A673 (cell line): ENCODE measurements at regions not wholly inside any gene's neighbourhood (a gene's known extent, or its start where the extent isn't known, plus 50 kb on each side); places are given as distances from the start of the nearest gene placed in this dataset.

Experiments used
- BruUV-seq: library from RNA; stranded (reverse); fragments of 400-500 nt; replicated peaks from 2 replicates; lab custom pipeline; 2021; lab: Mats Ljungman, UMichigan
- CTCF ChIA-PET: fragments of 300-600 bp; sonication (Branson Sonifier 250); formaldehyde crosslinking; loops from one replicate; lab custom pipeline; 2022; ENCODE audit warnings: antibody characterized with exemption; lab: Charles Lee
- POLR2A ChIA-PET: fragments of 300-600 bp; sonication (Branson Sonifier 250); formaldehyde crosslinking; loops from one replicate; lab custom pipeline; 2022; ENCODE audit warnings: antibody characterized with exemption; ENCODE audit not compliant: low non-redundant PET; lab: Charles Lee
- DNase-seq: peaks from one replicate; pipeline ENCODE4 v3.0.0-alpha.2; 2015; ENCODE audit warnings: low spot score
- H3K27ac ChIP-seq: fragments of 200-600 bp; sonication (generic); 2 replicates; pipeline ENCODE4 v1.5.1; 2016; ENCODE audit warnings: mixed run types, low read depth, mild to moderate bottlenecking, mixed read lengths, antibody characterized with exemption, low read length; ENCODE audit not compliant: poor library complexity, severe bottlenecking
- H3K27me3 ChIP-seq: fragments of 200-600 bp; sonication (generic); replicated peaks from 2 replicates; pipeline ENCODE4 v1.6.1; 2017; ENCODE audit warnings: mixed run types, low read depth, mild to moderate bottlenecking, mixed read lengths, antibody characterized with exemption, low read length; ENCODE audit not compliant: insufficient read depth, poor library complexity
- H3K36me3 ChIP-seq: fragments of 200-600 bp; sonication (generic); 2 replicates; pipeline ENCODE4 v1.6.1; 2016; ENCODE audit warnings: mixed run types, mild to moderate bottlenecking, mixed read lengths, antibody characterized with exemption, low read length; ENCODE audit not compliant: insufficient read depth, poor library complexity, severe bottlenecking
- H3K4me1 ChIP-seq: fragments of 200-600 bp; sonication (generic); 2 replicates; pipeline ENCODE4 v1.6.1; 2017; ENCODE audit warnings: mixed run types, mild to moderate bottlenecking, mixed read lengths, antibody characterized with exemption, low read length; ENCODE audit not compliant: insufficient read depth, poor library complexity, severe bottlenecking
- H3K4me3 ChIP-seq: fragments of 200-600 bp; sonication (generic); 2 replicates; pipeline ENCODE4 v1.5.1; 2016; ENCODE audit warnings: low read depth, mixed run types, mild to moderate bottlenecking, mixed read lengths, low read length; ENCODE audit not compliant: poor library complexity, severe bottlenecking
- H3K9me3 ChIP-seq: fragments of 200-600 bp; sonication (generic); 2 replicates; pipeline ENCODE4 v1.6.1; 2016; ENCODE audit warnings: mixed run types, low read depth, mild to moderate bottlenecking, mixed read lengths, antibody characterized with exemption, low read length; ENCODE audit not compliant: poor library complexity, severe bottlenecking
- CTCF ChIP-seq: fragments of 300-800, 200-600 bp; sonication (generic); conservative IDR thresholded peaks from 2 replicates; pipeline ENCODE4 v1.5.1; 2017; ENCODE audit warnings: low read depth, mild to moderate bottlenecking, antibody characterized with exemption, low read length, moderate library complexity, mixed read lengths
- EZH2 ChIP-seq: fragments of 200-600 bp; sonication (generic); IDR thresholded peaks from 2 replicates; pipeline ENCODE4 v1.6.1; 2017; ENCODE audit warnings: borderline replicate concordance, low read depth, mild to moderate bottlenecking, mixed read lengths, antibody characterized with exemption, low read length; ENCODE audit not compliant: poor library complexity, severe bottlenecking
- intact Hi-C: fragments of 100-400 bp; cut with micrococcal nuclease; formaldehyde crosslinking; loops from one replicate; pipeline ENCODE4 v1.10.0; 2022; ENCODE audit not compliant: unreplicated experiment

- BruUV-seq, result no TSS peak
- ChIA-PET CTCF (no interaction called here), POLR2A (no interaction called here)
- Histone ChIP-seq H3K27ac (no peak overlapping the region), H3K4me1 (no peaks in the 10 kb centered on the region), H3K36me3 (no peaks in the 10 kb centered on the region), H3K9me3 (no peaks in the 10 kb centered on the region), H3K27me3 (no peaks in the 10 kb centered on the region), H3K4me3 (no peak overlapping the region)
- DNase-seq, result no peak
- TF ChIP-seq EZH2, result no peak
- TF ChIP-seq CTCF, result no peak
- intact Hi-C loops, result loop anchor here (5.0 kb wide), 1 partner anchor 381 kb away; no protein-coding TSS in a partner anchor
Observed at GRCh38 chr3:117443014-117443413, 733.4 kb downstream of the TUSC7 start.

DNA sequence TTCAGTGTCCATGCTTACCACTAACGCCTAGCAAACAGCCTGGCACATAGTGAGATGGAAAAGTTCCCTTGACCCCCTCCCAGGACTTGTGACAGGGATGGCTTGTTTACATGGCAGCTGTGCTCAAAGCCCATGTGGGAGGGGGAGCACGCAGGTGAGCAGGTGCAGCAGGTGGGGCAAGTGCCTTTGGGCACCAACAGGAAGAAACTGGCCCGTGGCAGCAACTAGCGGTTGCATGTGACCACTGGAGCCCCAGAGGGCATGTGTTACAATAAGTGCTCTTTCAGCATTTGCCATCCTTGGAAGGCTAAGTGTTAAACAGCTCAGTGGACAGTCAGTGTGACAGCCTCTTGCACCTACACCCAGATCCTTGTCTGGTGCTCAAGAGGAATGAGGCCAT lies 734.6 kb downstream of the TUSC7 start:
- BruUV-seq, result no TSS peak
- no peak for DNase-seq
- Histone ChIP-seq H3K36me3 (no peaks in the 10 kb centered on the region), H3K27ac (no peak overlapping the region), H3K4me3 (no peak overlapping the region), H3K9me3 (no peaks in the 10 kb centered on the region), H3K27me3 (no peaks in the 10 kb centered on the region), H3K4me1 (no peaks in the 10 kb centered on the region)
- ChIA-PET CTCF (no interaction called here), POLR2A (no interaction called here)
- TF ChIP-seq EZH2 (no peak), CTCF (no peak)
- intact Hi-C loops, result loop anchor here (5.0 kb wide), 1 partner anchor 382 kb away; no protein-coding TSS in a partner anchor

- no peaks in the 10 kb centered on the region for H3K27me3 ChIP-seq
- H3K4me3 ChIP-seq, result no peak overlapping the region
- BruUV-seq, result no TSS peak
- POLR2A ChIA-PET, result no interaction called here
- H3K27ac ChIP-seq, result no peak overlapping the region
- TF ChIP-seq CTCF (no peak), EZH2 (no peak)
- CTCF ChIA-PET, result no interaction called here
- DNase-seq, result no peak
- intact Hi-C loops, result no loop called here
- H3K36me3 ChIP-seq, result no peaks in the 10 kb centered on the region
- no peaks in the 10 kb centered on the region for H3K9me3 ChIP-seq
- H3K4me1 ChIP-seq, result no peaks in the 10 kb centered on the region
Observed at GRCh38 chr3:117447419-117447818, 737.8 kb downstream of the TUSC7 start.
